H1 (cell line): ENCODE measurements at regions not wholly inside any gene's neighbourhood (a gene's known extent, or its start where the extent isn't known, plus 50 kb on each side); places are given as distances from the start of the nearest gene placed in this dataset.

Source experiments
- ASH2L ChIP-seq: fragments of 200-600, 300-600 bp; sonication (generic); IDR thresholded peaks from one replicate; pipeline ENCODE4 v1.7.1; 2017; ENCODE audit warnings: low read length
- BCL11A ChIP-seq, 2 experiments: IDR thresholded peaks; one replicate each; pipeline ENCODE4 v1.6.1; 2011; ENCODE audit warnings: low read depth in 2 of 2, low read length in 2 of 2, mild to moderate bottlenecking in 2 of 2
- CBX8 ChIP-seq: fragments of 300-800, 300-1000 bp; sonication (generic); IDR thresholded peaks from 2 replicates; pipeline ENCODE4 v1.7.1; 2016; ENCODE audit warnings: low read depth, low read length, borderline replicate concordance
- CHD2 ChIP-seq: IDR thresholded peaks from 2 replicates; pipeline ENCODE4 v1.6.1; 2012; ENCODE audit warnings: low read length, improper control_type of control experiment
- EGR1 ChIP-seq: IDR thresholded peaks from 2 replicates; pipeline ENCODE4 v1.6.1; 2011; ENCODE audit warnings: low read depth, low read length, borderline replicate concordance
- NANOG ChIP-seq: IDR thresholded peaks from 2 replicates; pipeline ENCODE4 v1.6.1; 2011; ENCODE audit warnings: low read length, low read depth, mild to moderate bottlenecking, inconsistent platforms; ENCODE audit not compliant: insufficient read depth, poor library complexity, severe bottlenecking
- SIRT6 ChIP-seq: IDR thresholded peaks from one replicate; pipeline ENCODE4 v1.7.1; 2012; ENCODE audit warnings: low read length, inconsistent platforms
- SRF ChIP-seq: IDR thresholded peaks from 2 replicates; pipeline ENCODE4 v1.6.1; 2011; ENCODE audit warnings: mild to moderate bottlenecking, low read depth, low read length, moderate library complexity
- TF ChIP-seq, protein P1 (sequence below): IDR thresholded peaks from 2 replicates; pipeline ENCODE4 v1.6.1; 2012; ENCODE audit warnings: low read length, inconsistent platforms
- TF ChIP-seq, protein P2 (sequence below), 3 experiments: IDR thresholded peaks; 1 replicate in 2 of 3; 2 replicates in 1 of 3; pipeline versions ENCODE4 v1.5.1 to v1.6.1; 2011; ENCODE audit warnings: low read length in 3 of 3, mild to moderate bottlenecking in 3 of 3, inconsistent platforms in 2 of 3, low read depth in 1 of 3, moderate library complexity in 1 of 3; ENCODE audit not compliant: insufficient read depth in 1 of 3; ENCODE audit errors: control extremely low read depth in 1 of 3

DNA sequence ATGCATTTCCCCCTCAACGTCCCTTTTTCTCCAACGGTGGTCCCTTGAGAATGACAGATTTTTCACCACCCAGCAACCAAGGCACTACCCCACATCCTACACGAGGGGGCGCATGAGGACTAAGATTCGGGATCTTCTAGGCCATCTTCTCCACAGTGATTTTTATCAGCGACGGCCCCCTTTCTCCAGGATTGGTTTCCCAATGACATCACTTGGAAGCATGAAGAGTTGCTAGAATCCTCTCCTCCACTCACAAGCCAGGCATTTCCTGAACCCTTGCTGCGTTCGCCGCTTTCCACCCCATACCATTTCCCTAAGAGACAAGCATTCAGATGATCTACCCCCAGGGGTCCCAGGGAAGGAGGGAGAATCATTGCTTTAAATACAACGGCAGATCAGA, 252.0 kb downstream of the HIVEP2 start (continued):
- TF ChIP-seq SIRT6, result no peak
- TF ChIP-seq, protein P1, sequence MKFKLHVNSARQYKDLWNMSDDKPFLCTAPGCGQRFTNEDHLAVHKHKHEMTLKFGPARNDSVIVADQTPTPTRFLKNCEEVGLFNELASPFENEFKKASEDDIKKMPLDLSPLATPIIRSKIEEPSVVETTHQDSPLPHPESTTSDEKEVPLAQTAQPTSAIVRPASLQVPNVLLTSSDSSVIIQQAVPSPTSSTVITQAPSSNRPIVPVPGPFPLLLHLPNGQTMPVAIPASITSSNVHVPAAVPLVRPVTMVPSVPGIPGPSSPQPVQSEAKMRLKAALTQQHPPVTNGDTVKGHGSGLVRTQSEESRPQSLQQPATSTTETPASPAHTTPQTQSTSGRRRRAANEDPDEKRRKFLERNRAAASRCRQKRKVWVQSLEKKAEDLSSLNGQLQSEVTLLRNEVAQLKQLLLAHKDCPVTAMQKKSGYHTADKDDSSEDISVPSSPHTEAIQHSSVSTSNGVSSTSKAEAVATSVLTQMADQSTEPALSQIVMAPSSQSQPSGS, result peak; percentile 76; the same call in 1 of the 2 replicates
- no peak for TF ChIP-seq ASH2L
- TF ChIP-seq, protein P2, sequence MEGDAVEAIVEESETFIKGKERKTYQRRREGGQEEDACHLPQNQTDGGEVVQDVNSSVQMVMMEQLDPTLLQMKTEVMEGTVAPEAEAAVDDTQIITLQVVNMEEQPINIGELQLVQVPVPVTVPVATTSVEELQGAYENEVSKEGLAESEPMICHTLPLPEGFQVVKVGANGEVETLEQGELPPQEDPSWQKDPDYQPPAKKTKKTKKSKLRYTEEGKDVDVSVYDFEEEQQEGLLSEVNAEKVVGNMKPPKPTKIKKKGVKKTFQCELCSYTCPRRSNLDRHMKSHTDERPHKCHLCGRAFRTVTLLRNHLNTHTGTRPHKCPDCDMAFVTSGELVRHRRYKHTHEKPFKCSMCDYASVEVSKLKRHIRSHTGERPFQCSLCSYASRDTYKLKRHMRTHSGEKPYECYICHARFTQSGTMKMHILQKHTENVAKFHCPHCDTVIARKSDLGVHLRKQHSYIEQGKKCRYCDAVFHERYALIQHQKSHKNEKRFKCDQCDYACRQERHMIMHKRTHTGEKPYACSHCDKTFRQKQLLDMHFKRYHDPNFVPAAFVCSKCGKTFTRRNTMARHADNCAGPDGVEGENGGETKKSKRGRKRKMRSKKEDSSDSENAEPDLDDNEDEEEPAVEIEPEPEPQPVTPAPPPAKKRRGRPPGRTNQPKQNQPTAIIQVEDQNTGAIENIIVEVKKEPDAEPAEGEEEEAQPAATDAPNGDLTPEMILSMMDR (IDR thresholded peaks at IDR 0.05; ENCODE audit: control extremely low read depth in 1 of 3, insufficient read depth in 1 of 3, low read depth in 1 of 3, low read length in 3 of 3), result peak; percentile 81 to 90 (median 86)
- TF ChIP-seq CHD2, result no peak
- no peak for TF ChIP-seq SRF
- no peak for TF ChIP-seq EGR1
- no peak for TF ChIP-seq NANOG
- TF ChIP-seq BCL11A (IDR thresholded peaks at IDR 0.05; ENCODE audit: low read depth in 2 of 2, low read length in 2 of 2), result no peak
- TF ChIP-seq CBX8, result no peak
- TF ChIP-seq, all 59 proteins: peak for 4
